GM12891 (cell line): ENCODE measurements at regions not wholly inside any gene's neighbourhood (a gene's known extent, or its start where the extent isn't known, plus 50 kb on each side); places are given as distances from the start of the nearest gene placed in this dataset.

Source experiments
- DNase-seq: peaks from one replicate; pipeline ENCODE4 v3.0.0; 2011; ENCODE audit warnings: low spot score; ENCODE audit not compliant: insufficient read length
- FAIRE-seq: peaks from 2 replicates; lab custom pipeline; 2011; peaks lifted over from hg19 to GRCh38; lab: Jason Lieb, UNC
- PAX5 ChIP-seq: IDR thresholded peaks from 2 replicates; pipeline ENCODE4 v1.6.1; 2011; ENCODE audit warnings: low read length, moderate library complexity, mild to moderate bottlenecking; ENCODE audit not compliant: insufficient read depth, severe bottlenecking
- POLR2A ChIP-seq: IDR thresholded peaks from 2 replicates; pipeline ENCODE4 v1.6.1; 2011; ENCODE audit warnings: low read depth, low read length, control low read depth
- POLR2AphosphoS5 ChIP-seq: IDR thresholded peaks from 2 replicates; pipeline ENCODE4 v1.6.1; 2011; ENCODE audit warnings: low read depth, low read length, control low read depth
- POU2F2 ChIP-seq: IDR thresholded peaks from 2 replicates; pipeline ENCODE4 v1.6.1; 2011; ENCODE audit warnings: low read depth, mild to moderate bottlenecking, control low read depth, low read length, moderate library complexity
- SPI1 ChIP-seq: IDR thresholded peaks from 2 replicates; pipeline ENCODE4 v1.6.1; 2011; ENCODE audit warnings: low read depth, low read length, control low read depth
- TAF1 ChIP-seq: IDR thresholded peaks from 2 replicates; pipeline ENCODE4 v1.6.1; 2011; ENCODE audit warnings: low read depth, low read length, control low read depth

- no peak for FAIRE-seq
Observed at GRCh38 chr4:27318740-27319139, 458.1 kb downstream of the STIM2 start.

DNA sequence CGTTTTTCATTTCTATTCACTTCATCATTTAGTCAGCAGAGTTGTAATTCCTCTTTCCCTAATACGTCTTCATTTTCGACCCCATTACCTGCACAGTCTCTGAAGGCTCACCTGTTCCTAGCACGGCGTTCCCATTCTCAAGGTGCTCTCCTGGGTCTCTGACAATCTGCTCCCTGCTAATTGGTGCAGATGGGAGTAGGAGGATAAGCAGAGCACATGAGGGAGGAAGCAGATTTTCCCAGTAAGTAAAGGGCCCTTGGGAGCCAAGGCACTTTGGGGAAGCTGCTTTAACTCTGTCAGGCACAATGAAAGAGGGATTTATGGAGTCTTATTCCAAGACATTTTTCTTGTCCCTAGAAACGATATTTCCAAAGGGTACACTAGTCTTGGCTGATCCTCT lies 466.4 kb downstream of the STIM2 start:
- FAIRE-seq, result no peak
- DNase-seq, result no peak
- TF ChIP-seq PAX5 (no peak), TAF1 (no peak), POU2F2 (no peak), POLR2AphosphoS5 (no peak), POLR2A (no peak)

More at GRCh38 chr4:27318740-27319139, 458.1 kb downstream of the STIM2 start:
- TF ChIP-seq PAX5 (no peak), POU2F2 (no peak), POLR2AphosphoS5 (no peak), TAF1 (no peak), POLR2A (no peak), SPI1 (no peak)
- peak; percentile 5 for DNase-seq

DNA sequence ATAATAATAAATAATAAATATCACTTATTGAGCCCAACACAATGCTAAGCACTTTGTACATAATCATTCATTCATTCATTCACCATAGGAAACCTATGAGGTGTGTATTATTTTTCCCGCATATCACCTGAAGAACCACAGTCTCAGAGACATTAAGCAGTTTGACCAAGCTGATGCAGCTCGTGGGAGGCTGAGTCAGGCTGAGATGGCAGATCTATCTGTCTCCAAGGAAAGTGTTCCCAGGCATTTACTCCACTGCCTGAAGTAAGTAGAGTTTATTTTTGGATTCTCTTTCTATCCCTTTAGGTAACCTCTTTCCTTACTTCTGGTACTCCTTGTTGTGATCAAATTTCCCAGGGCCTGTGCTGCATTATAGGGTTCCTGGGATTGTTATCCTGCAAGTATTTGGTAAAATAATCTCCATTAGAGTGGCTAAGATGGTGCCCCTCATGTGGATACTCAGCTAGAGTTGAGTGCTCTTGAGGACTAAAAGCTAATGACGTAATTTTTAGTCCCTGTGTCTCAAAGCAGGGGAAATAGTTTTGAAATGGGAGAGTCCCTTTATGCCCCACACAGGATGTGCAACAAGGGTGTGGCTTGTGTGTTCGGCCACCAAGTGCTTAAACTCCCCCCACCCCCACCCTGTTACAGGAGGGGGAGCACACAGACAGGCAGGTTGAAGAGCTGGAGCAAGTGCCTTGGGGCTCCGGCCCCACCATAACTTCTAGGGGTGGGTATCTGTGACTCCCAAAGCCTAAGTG lies 467.0 kb downstream of the STIM2 start:
- DNase-seq (no peak), FAIRE-seq (no peak)

DNA sequence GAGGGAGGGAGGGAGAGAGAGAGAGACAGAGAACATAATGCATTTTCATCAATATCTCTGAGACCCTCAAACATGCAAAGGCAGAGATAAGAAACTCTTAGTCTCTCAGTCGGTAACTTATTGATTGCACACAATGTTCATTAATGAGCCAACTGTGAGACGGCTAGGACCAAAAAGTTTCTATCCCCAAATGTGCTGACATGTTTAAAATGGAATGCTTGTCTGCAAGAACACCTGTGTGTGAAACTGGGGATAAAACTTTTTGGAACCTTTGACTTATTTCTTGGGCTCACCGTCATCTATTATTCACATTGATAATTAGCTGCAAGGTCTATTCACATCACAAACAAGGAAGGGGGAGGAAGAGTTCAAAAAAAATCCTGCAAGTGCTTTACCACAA lies 477.9 kb downstream of the STIM2 start:
- FAIRE-seq, result no peak
- TF ChIP-seq TAF1, result no peak
- DNase-seq, result no peak

More for the DNA sequence above, 467.0 kb downstream of the STIM2 start:
- no peak for TF ChIP-seq TAF1
- no peak for TF ChIP-seq SPI1
- no peak for TF ChIP-seq POLR2AphosphoS5
- no peak for TF ChIP-seq POLR2A
- TF ChIP-seq POU2F2, result no peak
- no peak for TF ChIP-seq PAX5

GRCh38 chr4:27343411-27343810 lies 482.8 kb downstream of the STIM2 start:
- FAIRE-seq (no peak), DNase-seq (no peak)
- TF ChIP-seq PAX5 (no peak), SPI1 (no peak), POU2F2 (no peak), POLR2AphosphoS5 (no peak), POLR2A (no peak), TAF1 (no peak)

DNA sequence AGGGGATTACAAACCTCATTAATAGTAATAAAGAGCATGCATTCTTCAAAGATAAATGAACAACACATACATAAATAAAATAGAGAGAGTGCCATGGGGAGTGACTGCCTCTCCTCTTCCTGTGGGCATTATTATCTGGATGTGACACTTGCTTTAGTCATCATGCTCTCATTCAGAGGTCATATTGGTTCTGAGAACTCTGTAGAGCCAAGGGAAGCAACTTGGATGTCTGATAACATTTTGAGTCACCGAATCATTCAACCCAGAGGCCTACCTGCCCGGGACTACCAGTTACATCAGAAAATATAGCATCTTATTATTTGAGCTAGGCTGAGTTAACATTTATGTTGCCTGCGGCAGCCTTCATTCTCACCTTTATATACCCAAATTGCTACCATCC lies 489.5 kb downstream of the STIM2 start:
- no peak for TF ChIP-seq POU2F2
- no peak for TF ChIP-seq POLR2A
- TF ChIP-seq POLR2AphosphoS5, result no peak
- no peak for TF ChIP-seq PAX5
- no peak for TF ChIP-seq SPI1
- no peak for TF ChIP-seq TAF1
- no peak for FAIRE-seq
- no peak for DNase-seq

DNA sequence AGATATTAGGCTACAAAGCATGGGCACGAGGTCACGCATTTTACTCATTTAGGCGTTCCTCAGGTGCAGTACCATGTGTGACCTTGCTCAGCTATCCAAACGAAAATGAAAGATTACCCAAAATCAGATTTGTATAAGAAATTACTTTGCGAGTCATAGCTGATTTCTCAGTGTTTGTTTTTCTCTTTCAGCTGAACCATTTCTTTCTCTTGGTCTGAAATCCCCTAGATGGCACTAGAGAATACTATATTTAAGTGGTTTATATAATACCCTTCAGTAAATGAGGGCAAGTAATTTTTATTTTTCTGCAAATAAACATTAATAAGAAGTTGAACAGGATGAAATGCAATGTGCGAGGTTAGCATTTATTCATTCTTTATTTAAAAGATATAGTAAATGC lies 496.6 kb downstream of the STIM2 start:
- FAIRE-seq (no peak), DNase-seq (no peak)
- no peak for TF ChIP-seq POLR2AphosphoS5
- TF ChIP-seq POLR2A, result no peak
- no peak for TF ChIP-seq SPI1
- no peak for TF ChIP-seq PAX5
- no peak for TF ChIP-seq POU2F2
- TF ChIP-seq TAF1, result no peak

DNA sequence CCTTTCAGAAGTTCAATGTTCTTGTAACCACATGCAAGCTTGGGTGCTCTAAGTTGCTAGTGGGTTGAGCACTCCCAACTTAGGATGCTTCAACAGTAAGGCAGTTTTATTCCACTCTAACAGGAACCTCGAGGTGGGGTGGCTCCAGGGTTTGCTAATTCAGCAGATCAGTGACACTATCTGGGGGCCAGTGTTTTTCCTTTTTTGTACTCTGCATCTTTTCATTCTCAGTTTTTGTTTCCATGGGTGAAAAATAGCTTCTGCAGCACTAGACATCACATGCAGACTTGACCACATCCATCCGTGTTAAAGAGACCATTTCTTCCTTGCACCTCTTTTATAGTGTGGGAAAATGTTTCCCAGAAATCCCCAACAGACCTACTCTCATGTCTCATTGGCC lies 497.6 kb downstream of the STIM2 start:
- no peak for DNase-seq

GRCh38 chr4:27360131-27360530 lies 499.5 kb downstream of the STIM2 start:
- no peak for TF ChIP-seq PAX5
- TF ChIP-seq POLR2AphosphoS5, result no peak
- no peak for TF ChIP-seq POU2F2
- no peak for TF ChIP-seq TAF1
- TF ChIP-seq POLR2A, result no peak
- no peak for TF ChIP-seq SPI1
- FAIRE-seq, result no peak
- no peak for DNase-seq

More for the DNA sequence above, 497.6 kb downstream of the STIM2 start:
- no peak for FAIRE-seq
- TF ChIP-seq TAF1 (no peak), POLR2A (no peak), PAX5 (no peak), SPI1 (no peak), POU2F2 (no peak), POLR2AphosphoS5 (no peak)
